ENCODE measurements at regions not wholly inside any gene's neighbourhood (a gene's known extent, or its start where the extent isn't known, plus 50 kb on each side); places are given as distances from the start of the nearest gene placed in this dataset.
A peak's percentile ranks its signal among the peaks of the same experiment; 100 is the strongest.
"Not testable (repeated sequence)": the region's sequence is repeated elsewhere in the genome, so short reads cannot be mapped to it uniquely, and the experiment has no call there.

GRCh38 chr13:57784633-57785032, 153.1 kb downstream of the PCDH17 start:
- DNase-seq = no peak

GRCh38 chr13:57787058-57787791, 155.7 kb downstream of the PCDH17 start:
- peak in 1 of 2 experiments; percentile 22 for DNase-seq

GRCh38 chr13:57799624-57800023, 168.1 kb downstream of the PCDH17 start:
- DNase-seq = no peak

- DNase-seq = no peak
These were observed 182.1 kb downstream of the PCDH17 start for GRCh38 chr13:57813651-57814050.

- no peak for DNase-seq
These were observed 184.1 kb downstream of the PCDH17 start for GRCh38 chr13:57815600-57815999.

GRCh38 chr13:57820924-57821323, 189.4 kb downstream of the PCDH17 start:
- no peak for DNase-seq

- DNase-seq = no peak
These were observed 192.2 kb downstream of the PCDH17 start for GRCh38 chr13:57823704-57824103.

- no peak for DNase-seq
These were observed 192.6 kb downstream of the PCDH17 start for GRCh38 chr13:57824121-57824520.

GRCh38 chr13:57825066-57825465, 193.5 kb downstream of the PCDH17 start:
- no peak for DNase-seq

GRCh38 chr13:57829496-57829895, 198.0 kb downstream of the PCDH17 start:
- DNase-seq = no peak

- DNase-seq = no peak
These were observed 200.6 kb downstream of the PCDH17 start for GRCh38 chr13:57832187-57832586.

- DNase-seq = no peak
These were observed 206.3 kb downstream of the PCDH17 start for GRCh38 chr13:57837801-57838200.

- no peak for DNase-seq
These were observed 212.0 kb downstream of the PCDH17 start for GRCh38 chr13:57843521-57843920.

- no peak for DNase-seq
These were observed 215.1 kb downstream of the PCDH17 start for GRCh38 chr13:57846600-57847173.

- no peak for DNase-seq
These were observed 226.4 kb downstream of the PCDH17 start for GRCh38 chr13:57857945-57858344.

GRCh38 chr13:57858376-57858775, 226.8 kb downstream of the PCDH17 start:
- DNase-seq = no peak

GRCh38 chr13:57862879-57863278, 231.3 kb downstream of the PCDH17 start:
- no peak for DNase-seq

- no peak for DNase-seq
These were observed 234.2 kb downstream of the PCDH17 start for GRCh38 chr13:57865600-57866294.

GRCh38 chr13:57874530-57874929, 243.0 kb downstream of the PCDH17 start:
- no peak for DNase-seq

- no peak for DNase-seq
These were observed 246.1 kb downstream of the PCDH17 start for GRCh38 chr13:57877601-57878000.

- DNase-seq = no peak
These were observed 246.7 kb downstream of the PCDH17 start for GRCh38 chr13:57878291-57878690.

- DNase-seq = no peak
These were observed 265.7 kb downstream of the PCDH17 start for GRCh38 chr13:57897225-57897624.

GRCh38 chr13:57899096-57899495, 267.6 kb downstream of the PCDH17 start:
- DNase-seq = no peak

- DNase-seq = not testable (repeated sequence)
These were observed 278.3 kb downstream of the PCDH17 start for GRCh38 chr13:57909833-57910232.

All from NCI-H526 (cell line).